Transverse colon (tissue), 4 donors: ENCODE measurements at regions not wholly inside any gene's neighbourhood (a gene's known extent, or its start where the extent isn't known, plus 50 kb on each side); places are given as distances from the start of the nearest gene placed in this dataset.

ENCODE experiments used
- POLR2AphosphoS5 ChIP-seq, 3 donors: sonication (generic); formaldehyde crosslinking; IDR thresholded peaks; one replicate each; pipeline ENCODE4 v1.6.1; 2016; ENCODE audit warnings: antibody characterized with exemption in 3 of 3
- TF ChIP-seq, protein P1 (sequence below), 5 experiments: fragments of 200-600 bp in 3 of 5; fragments of 450-650 bp in 2 of 5; sonication (generic) in 3 of 5; IDR thresholded peaks; 1 replicate in 2 of 5; 2 replicates in 3 of 5; pipeline ENCODE4 v1.5.1; 2016 to 2017; ENCODE audit warnings: antibody characterized with exemption in 5 of 5, inconsistent platforms in 3 of 5, mild to moderate bottlenecking in 2 of 5, moderate library complexity in 1 of 5

DNA sequence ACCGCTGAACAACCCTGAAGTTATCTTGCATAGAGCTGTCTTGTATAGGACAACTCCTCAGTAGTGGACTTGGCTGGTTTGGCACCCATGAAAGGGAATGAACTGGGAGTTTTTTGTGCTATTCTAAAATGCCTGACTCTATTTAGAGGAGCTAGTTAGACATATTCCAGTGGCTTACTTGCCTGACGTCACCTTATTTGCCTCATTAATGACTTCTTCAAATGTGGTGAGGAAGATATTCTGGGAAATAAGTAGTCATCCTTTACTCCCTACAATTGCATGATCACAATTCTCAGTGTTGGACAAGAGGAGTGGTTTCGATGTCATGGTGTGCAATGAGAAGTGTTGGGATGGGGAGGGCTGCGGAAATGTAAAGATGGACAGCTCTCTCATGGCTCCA is 509.2 kb upstream of the MDFIC2 start:
- no peak for TF ChIP-seq POLR2AphosphoS5 (IDR thresholded peaks at IDR 0.05)
- TF ChIP-seq, protein P1, sequence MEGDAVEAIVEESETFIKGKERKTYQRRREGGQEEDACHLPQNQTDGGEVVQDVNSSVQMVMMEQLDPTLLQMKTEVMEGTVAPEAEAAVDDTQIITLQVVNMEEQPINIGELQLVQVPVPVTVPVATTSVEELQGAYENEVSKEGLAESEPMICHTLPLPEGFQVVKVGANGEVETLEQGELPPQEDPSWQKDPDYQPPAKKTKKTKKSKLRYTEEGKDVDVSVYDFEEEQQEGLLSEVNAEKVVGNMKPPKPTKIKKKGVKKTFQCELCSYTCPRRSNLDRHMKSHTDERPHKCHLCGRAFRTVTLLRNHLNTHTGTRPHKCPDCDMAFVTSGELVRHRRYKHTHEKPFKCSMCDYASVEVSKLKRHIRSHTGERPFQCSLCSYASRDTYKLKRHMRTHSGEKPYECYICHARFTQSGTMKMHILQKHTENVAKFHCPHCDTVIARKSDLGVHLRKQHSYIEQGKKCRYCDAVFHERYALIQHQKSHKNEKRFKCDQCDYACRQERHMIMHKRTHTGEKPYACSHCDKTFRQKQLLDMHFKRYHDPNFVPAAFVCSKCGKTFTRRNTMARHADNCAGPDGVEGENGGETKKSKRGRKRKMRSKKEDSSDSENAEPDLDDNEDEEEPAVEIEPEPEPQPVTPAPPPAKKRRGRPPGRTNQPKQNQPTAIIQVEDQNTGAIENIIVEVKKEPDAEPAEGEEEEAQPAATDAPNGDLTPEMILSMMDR (IDR thresholded peaks at IDR 0.05): no peak
